ENCODE measurements at regions not wholly inside any gene's neighbourhood (a gene's known extent, or its start where the extent isn't known, plus 50 kb on each side); places are given as distances from the start of the nearest gene placed in this dataset.
"Not testable (repeated sequence)": the region's sequence is repeated elsewhere in the genome, so short reads cannot be mapped to it uniquely, and the experiment has no call there.

DNA sequence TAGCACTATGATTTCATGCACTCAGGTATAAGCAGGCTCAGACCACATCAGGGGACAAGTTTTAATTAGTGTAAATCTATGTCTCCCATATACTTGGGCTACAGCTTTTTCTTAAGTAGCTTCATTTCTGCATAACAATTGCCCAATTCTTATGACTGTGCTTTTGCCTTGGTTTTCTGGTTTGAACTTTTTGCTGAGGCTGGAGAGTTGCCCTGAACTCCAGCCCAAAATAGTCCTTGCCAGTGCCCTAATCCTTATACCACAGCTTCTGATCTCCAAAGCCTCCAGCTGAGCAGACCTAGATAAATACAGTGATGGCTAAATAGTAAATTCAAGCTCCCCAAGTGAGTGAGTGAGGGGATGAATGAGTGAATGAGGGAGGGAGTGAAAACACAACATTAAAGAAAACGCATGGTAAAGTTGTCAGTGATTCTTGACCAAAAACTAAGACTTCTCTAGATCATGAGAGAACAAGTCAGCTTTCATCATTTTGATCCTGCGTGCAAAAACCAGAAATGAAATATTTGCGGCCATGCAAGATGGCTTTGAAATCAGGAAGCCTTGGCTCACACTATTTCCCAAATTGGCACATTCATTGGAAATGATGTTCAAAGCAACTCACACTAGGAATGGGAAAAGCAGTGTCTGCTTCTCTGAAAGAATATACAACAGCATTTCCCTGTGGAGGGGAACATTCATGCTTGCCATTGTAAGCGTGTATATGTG is 437.1 kb upstream of the CTSO start:
- no peak for DNase-seq

DNA sequence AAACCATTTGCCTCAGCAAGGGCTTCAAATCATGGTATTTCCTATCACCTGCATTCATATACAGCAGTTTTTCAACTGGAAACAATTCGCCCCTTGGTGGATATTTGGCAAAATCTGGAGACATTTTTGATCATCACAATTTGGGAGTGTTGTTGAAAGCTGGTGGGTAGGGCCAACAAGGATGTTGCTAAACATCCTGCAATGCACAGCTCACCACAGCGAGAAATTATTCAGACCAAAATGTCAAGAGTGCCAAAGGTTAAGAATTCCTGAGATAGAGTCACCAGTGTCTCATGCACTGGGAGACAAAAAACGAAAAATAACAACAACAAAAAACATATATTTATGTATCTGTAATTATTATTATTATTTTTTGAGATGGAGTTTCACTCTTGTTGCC is 435.2 kb upstream of the CTSO start:
- DNase-seq: no peak

DNA sequence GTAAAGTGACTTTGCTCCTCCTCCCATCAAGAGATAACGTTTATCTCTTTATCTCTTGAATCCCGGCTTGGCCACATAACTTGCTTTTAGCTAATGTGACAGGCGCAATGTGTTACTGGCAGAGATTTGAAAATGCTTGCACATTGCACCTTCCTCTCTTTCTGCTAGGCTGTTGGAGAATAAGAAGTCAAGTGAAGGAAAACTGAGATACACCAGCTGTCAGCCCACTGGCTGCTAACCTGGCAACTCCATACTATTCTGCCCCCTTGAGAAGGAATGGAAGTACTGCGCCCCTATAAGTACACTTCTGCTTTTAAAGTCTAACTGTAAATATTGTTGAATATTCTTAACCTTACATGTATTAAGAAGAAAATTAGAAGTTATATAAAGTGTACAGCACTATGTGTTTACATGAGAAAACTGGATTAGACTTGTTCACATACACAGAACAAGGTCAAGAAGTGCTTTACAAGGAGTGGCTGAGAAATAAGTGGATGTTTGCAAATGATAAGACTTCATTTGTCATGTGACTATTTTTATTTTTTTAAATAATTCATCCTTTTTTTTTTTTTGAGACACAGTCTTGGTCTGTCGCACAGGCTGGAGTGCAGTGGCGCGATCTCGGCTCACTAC is 424.5 kb upstream of the CTSO start:
- no peak for DNase-seq

DNA sequence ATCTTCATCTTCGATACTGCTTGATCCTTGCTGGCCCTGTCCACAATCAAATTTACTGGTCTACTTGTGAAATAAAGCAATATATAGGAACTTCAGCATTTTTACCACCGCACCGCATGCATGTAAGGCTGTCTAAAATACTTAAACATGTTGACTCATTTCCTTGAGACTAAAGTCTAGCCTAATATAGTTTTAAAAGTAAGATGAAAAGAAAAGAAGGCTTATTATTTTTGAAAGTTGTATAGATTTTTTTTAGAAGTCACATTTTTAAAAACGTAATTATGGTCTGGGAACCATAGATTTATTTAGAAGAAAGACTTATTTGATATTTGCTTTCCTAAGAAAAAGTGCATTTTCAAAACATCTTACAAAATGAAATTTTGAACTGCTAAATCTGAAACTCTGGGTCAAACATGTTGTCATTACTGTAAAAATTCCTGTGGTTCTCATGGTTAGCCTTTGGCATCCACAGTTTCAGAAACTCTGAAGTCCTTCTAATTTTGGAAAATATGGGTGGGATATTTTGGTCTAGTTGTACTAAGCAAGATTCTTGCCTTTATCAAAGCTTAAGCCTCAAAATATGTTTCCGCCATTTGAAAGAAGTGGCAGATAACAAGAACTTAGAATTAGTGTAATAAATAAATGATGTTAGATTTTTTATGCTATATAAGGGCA is 423.5 kb upstream of the CTSO start:
- no peak for DNase-seq

DNA sequence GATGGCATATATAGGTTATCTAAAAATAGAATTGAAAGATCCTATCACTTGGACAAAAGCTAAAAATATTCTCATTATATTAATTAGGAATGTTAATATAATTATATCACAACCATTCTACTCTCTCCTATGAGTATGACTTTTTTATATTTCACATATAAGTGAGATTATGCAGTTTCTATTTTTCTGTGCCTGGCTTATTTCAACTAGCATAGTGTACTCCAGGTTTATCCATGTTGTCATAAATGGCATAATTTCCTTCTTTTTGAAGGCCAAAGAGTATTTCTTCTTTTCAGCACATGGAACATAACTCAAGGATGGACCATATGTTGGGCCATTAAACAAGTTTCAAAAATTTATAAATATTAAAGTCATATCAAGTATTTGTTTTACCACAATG is 421.2 kb upstream of the CTSO start:
- no peak for DNase-seq

DNA sequence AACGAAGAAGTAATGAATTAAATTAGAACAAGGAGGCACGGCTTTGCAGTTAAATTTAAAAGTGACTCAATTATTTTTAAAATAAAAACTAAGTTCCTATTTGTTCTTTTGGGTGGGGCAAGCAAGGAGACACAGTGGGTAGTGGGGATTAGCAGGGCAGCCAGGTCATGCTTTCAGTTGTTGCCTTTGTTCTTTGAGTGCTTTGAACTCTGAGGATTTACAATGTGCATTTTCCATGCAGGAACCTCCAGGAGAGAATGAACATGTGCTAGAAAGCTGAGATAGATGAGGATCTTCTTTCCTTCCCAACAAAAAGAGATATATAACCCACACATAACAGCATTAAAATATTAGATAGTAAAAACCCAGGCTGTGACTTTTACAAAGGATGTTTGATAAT is 420.4 kb upstream of the CTSO start:
- DNase-seq: no peak

DNA sequence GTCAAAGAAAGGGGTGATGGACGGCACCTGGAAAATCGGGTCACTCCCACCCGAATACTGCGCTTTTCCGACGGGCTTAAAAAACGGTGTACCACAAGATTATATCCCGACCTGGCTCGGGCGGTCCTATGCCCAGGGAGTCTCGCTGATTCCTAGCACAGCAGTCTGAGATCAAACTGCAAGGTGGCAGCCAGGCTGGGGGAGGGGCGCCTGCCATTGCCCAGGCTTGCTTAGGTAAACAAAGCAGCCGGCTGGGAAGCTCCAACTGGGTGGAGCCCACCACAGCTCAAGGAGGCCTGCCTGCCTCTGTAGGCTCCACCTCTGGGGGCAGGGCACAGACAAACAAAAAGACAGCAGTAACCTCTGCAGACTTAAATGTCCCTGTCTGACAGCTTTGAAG is 413.8 kb upstream of the CTSO start:
- not testable (repeated sequence) for DNase-seq

DNA sequence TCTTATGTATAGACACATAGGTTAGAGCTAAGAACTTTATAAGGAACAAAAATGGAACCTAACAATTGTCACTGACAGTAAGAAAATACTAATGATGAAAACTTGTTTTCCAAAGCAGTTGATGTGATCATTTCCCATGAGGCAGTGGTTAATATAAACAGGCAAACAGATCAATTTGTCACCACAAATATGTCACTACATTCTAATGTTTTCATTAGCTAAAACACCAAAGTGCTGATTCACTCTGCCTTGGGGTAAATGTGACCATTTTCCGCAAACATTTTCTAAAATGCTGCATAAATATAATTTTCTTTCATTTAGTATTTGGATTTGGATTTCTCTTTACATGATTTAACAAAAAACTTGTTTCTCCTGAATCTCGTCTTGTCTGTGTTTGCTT is 408.9 kb upstream of the CTSO start:
- no peak for DNase-seq

DNA sequence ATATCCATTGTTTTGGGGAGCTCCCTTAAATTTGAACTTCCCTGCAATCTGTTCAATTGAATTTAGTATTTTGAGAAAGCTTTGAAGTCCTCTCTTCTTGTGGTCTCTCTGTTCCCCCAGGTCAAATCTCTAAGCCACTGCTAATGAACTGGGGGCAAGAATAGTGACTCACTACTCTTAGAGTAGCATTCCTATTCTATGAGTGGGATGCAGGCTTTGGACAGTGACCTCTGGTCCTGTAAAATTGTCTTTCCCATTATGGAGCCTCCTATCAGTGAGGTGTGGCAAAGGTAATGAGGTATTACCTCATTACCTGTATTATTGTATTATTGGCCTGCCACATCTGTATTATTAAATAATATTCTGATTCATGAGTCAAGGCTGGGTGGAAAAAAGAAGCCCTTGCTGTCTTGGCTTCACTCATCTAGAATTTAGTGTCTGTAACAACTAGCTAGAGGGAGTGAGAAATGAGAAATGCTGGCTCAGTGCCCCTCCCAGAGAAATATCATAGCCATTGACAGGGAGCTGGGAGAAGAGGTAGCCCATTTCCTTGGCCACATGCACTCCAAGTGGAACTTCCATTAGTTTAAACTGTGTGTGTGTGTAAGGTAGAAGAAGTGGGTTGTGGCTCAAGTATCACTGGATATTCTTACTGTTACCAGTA is 393.9 kb upstream of the CTSO start:
- no peak for DNase-seq

DNA sequence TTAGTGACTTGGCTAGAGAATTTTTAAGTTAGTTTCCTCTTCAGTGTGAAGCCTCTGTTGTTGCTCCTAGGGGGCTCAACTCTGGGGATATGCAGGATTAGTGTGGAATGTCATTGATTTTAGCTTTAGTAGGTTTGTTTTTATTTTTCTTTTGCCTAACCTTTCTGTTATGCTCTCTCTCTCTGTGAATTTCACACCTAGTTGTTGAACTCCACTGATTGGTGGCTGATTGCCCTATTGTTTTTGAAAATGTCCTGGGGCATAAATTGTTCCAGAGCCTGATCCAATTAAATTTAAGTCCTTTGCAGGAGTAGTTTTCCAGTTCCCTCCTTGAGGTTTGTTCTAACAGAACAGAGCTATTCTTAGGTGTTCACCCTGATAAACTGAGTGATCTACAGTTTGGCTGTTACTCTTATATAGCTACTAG is 393.3 kb upstream of the CTSO start:
- DNase-seq: no peak

DNA sequence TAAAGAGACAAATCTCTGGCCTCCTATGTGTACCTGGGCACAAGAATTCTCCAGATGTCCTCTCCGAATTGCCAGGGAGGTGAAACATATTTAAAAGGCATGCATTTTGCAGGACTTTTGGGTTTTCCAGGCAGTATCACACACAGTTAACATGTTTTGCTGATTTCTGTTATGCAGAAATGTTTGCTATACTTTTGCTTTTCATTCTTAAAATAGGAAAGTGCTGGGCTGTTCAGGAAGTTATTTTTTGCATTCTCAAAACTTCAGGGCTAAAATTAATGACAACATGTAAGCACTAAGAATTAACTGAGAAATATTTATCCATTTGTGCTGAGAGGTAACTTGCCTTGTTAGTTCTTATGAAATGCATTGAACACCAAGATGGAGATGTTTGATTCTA is 390.7 kb upstream of the CTSO start:
- no peak for DNase-seq

DNA sequence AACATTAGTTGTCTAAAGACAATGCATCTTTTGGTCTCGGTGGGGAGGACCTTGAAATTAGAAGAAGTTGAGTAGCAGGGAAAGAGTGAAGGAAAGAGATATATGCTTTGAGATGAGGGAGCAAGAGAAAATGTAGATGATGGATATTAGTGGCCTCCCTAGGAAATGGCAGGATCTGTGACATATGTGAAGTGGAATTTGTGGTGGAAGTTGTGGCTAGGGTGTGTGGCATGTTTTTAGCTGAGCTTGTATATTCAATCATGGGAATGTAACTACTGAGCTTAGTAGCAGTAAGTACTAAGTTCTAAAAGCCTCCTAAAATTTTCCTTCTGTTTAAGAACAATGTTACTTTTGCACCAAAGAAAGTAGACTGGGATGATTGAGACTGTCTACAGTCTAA is 382.8 kb upstream of the CTSO start:
- no peak for DNase-seq

DNA sequence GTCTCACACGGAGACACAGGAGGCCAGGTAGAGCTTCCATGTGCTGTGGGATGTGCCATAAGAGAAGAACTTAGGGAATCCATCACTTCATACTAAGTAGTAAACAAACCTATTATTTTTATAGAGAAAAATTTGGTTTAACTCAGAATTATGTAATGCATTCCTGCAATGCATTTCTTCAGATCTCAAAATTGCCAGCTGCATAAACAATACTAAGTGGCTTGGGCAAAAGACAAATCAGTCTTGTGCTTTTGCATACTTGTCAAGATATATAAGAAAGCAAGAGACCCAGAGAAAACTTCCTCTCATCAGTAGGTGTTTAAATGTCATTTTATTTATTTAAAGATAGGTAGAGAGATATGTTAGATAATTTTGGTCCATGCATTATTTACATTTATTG is 382.1 kb upstream of the CTSO start:
- DNase-seq: no peak

DNA sequence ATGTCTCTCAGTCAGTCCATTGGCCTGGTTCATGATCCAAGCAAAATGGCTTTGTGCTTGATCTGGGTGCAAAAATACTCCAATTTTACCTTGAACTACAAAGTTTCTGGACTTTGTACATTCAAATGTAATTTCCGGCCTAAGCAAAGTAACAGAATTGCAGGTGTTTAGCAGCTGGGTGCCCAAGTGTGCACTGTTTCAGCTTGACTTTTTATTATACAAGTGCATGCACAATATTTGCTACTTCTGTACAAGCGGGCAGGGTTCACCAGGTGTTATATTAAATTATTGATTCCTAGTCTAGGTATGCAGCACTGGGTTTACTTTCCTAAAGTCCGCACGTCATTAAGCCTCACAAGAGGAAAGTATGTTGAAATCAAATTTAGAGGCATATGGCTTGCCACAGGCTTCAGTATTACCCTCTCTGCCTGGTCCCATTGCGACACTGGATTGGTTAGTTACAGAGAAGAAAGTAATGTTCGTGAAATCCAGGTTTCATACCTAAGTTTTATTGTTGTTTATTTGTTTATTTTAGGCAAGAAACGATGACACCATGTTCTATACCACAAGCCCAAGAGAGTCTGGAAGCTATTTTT is 376.9 kb upstream of the CTSO start:
- DNase-seq: no peak

DNA sequence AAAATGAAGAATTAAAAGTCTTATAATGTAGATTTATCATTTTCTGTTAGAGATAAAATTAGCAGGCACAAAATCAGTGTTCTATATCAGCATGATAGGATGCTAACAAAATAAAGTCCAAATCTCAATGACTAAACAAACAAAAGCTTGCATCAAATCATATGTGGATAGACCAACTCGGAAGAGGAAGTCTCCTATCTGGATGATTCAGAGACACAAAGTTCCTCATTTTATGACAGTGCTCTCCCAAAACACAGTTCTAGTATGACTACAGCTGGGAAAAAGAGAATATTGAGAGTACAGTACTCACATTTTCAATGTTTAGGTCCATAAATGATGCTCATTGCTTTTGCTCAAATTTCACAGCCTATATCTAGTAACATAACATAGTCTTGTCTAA is 376.1 kb upstream of the CTSO start:
- no peak for DNase-seq

DNA sequence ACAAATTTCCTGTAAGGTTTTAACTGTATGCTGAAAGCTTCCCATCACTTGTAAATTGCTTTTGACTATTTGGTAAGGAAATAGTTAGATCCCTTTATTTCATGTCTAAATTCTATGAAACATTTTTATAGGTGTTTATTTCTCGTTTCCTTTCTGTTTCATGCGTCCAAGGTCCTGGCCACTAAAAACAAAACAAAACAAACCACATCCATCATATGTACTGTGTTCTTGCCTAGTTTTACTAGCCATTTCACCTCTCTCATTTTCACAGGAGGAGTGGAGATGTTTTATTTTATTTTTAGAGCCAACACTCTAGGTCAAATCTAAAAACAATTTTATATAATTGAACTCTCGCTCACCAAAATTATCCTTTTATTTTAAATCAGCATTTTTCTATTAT is 375.2 kb upstream of the CTSO start:
- no peak for DNase-seq

DNA sequence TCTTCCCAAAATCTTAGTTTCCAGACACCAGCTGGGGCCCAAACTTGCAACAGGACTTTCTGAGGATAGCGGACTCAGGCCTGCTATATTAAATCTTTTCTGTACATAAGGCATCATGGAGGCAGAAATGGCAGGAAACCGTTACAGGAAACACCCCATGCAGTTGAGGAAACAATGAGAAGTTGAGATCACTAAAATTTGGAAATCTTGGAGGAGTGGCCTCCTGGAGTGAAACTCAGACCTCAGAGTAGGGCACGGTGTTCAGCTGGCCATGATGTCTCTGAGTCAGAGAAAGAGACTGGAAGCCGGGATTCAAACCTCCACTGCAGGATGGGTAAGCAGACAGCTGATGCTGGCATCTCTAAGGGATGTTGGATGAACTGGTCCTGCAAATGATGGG is 372.6 kb upstream of the CTSO start:
- no peak for DNase-seq

DNA sequence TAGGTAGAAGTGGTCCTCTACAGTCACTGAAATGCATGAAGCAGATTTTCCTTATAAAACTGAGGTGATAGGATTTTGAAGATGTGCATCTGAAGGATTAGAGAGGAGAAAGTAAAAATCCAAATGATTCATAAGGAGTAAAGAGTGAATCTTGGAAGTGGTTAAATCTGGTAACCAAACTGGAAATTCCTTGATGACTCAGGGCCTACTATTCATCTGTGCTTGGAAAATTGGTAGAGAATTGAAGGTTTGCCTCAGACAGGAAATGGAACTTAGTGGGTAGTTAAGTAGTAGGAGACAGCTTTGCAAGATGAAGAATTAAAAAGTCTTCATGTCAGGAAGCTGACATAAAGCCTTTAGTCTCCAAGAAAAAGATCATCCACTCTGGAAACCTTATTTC is 368.9 kb upstream of the CTSO start:
- DNase-seq: no peak

DNA sequence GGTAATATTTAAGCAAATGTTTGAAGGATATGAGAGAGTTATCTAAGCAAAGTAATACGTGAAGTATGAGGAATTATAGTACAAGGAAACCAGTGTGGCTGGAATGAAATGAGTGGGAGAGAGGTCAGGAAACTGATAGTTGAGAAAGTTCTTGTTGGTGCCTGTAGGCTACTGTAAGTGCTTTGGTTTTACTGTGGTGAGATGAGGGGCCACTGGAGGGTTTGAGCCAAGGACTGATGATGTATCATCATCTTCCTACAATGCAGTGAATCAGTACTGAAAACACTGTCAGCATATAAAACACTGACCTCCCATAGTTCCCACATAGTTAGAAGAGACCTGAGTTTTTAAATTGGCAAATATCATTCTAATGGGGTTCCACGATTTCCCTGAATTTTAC is 367.5 kb upstream of the CTSO start:
- no peak for DNase-seq

DNA sequence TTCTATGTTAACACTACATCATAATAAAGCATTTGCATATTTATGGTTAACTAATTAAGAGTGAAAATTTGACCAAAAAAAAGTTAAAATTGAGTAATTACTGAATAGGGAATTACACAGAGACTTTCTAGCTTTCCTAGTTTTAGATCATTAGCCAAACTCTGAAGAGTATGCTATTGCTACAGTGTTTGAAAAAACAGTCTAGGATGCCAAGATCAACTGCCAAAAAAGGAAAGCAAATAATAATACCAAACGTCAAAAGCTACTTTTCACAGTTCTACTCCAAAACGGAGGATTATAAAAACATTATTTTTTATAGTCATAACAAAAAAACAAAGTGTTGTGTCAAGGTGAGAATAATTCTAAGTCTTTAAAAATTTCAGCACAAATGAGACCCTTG is 359.8 kb upstream of the CTSO start:
- no peak for DNase-seq

DNA sequence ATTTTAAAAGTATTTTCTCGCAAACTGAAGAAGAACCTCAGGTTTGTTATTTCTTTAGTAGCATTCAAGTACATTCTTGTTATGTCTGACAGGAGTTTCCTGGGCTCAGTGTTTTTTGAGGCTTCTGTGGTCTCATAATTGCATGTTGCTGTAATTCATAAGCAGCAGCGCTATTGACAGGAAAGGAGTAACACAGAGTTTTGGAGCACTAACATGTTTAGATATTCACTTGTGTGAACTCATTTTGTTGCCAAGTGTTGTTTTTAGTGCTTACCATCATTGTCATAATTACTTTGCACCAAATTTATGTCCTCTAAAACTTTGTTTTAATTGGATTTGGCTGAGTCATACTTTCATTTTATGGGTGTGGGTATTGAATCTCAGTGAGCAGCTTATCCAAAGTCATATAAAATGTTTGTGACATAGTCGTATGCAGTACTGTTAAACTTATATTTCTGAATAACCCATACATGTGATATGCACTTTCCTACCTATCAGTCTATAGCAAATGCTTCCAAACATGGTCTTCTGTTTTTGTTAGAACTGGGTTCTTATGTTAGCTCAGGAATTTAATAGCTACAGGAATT is 358.7 kb upstream of the CTSO start:
- no peak for DNase-seq

DNA sequence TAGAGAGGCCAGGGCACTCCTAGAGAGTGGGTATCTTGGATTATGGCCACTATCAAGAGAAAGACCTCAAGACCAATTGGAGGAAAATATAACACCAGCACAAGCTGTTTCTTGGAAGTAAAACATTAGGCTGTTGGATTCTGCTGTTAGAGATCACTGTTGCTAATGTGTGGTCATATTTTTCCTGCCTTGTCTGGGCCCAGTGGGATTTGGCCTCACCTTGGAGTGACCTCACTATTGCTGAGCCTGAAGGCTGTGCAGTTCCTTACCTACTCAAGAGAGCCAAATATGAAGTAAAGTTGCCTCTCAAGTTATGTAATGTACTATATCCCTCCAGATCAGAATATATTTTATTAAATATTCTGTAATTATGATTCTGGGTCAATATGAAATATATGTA is 355.4 kb upstream of the CTSO start:
- no peak for DNase-seq

DNA sequence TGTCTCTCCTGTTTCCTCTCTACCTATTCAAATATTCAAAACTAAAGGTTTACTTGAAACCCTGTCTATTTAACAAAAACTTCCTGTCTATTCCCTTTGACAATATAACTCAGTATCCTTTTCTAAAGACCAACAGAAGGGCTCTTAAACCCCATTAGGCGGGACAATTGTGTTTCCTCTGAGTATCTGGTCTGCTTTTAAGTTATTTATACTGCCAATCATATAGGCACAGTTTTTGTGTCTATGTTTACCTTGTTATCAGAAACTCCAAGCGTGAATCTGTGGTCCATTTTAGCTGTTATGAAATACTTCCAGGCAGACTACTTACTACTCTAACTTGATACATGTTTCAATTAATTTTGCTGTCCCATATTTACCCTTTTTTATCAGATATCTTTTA is 350.0 kb upstream of the CTSO start:
- DNase-seq: peak; percentile 37
